Mucosa of stomach (tissue), 1 donor: ENCODE measurements at regions not wholly inside any gene's neighbourhood (a gene's known extent, or its start where the extent isn't known, plus 50 kb on each side); places are given as distances from the start of the nearest gene placed in this dataset.

Experiments used
- H3K27me3 ChIP-seq: one replicate; pipeline ENCODE4 v1.7.0; 2013; ENCODE audit warnings: mild to moderate bottlenecking, low read length; ENCODE audit not compliant: control insufficient read depth, insufficient read depth
- H3K36me3 ChIP-seq: one replicate; pipeline ENCODE4 v1.7.0; 2013; ENCODE audit warnings: low read length; ENCODE audit not compliant: control insufficient read depth, insufficient read depth
- H3K4me1 ChIP-seq: one replicate; pipeline ENCODE4 v1.7.0; 2013; ENCODE audit warnings: mild to moderate bottlenecking, low read length; ENCODE audit not compliant: control insufficient read depth, insufficient read depth
- H3K4me3 ChIP-seq: one replicate; pipeline ENCODE4 v1.7.0; 2013; ENCODE audit warnings: low read length
- H3K9ac ChIP-seq: one replicate; pipeline ENCODE4 v1.7.0; 2013; ENCODE audit warnings: mild to moderate bottlenecking, low read length, moderate library complexity
- H3K9me3 ChIP-seq: one replicate; pipeline ENCODE4 v1.7.0; 2013; ENCODE audit warnings: mild to moderate bottlenecking, low read length, moderate library complexity; ENCODE audit not compliant: control insufficient read depth
- donor health status: Pancreatic carcinoma.

DNA sequence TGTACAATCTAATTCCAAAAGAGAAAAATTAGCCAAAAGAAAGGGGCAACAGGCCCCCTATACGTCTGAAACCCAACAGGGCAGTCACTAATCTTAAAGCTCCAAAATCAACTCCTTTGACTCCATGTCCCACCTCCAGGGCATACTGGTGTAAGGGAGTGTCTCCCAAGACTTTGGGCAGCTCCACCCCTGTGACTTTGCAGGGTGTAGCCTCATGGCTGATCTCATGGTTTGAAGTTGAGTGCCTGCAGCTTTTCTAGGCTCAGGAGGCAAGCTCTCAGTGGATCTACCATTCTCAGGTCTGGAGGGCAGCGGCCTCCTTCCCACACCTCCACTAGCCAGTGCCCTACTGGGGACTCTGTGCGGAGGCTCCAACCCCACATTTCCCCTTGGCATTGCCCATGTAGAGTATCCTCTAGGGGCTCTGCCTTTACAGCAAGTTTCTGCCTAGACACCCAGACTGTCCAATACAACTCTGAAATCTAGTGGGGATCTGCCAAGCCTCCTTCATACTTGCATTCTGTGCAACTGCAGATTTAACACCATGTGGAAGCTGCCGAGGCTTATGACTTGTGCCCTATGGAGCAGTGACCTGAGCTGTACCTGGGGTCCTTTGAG lies 94.5 kb downstream of the TRIM29 start:
- no peak overlapping the region for H3K4me3 ChIP-seq
- no peaks in the 10 kb centered on the region for H3K36me3 ChIP-seq
- no peaks in the 10 kb centered on the region for H3K27me3 ChIP-seq
- no peak overlapping the region for H3K9ac ChIP-seq
- no peaks in the 10 kb centered on the region for H3K4me1 ChIP-seq
- no peaks in the 10 kb centered on the region for H3K9me3 ChIP-seq

DNA sequence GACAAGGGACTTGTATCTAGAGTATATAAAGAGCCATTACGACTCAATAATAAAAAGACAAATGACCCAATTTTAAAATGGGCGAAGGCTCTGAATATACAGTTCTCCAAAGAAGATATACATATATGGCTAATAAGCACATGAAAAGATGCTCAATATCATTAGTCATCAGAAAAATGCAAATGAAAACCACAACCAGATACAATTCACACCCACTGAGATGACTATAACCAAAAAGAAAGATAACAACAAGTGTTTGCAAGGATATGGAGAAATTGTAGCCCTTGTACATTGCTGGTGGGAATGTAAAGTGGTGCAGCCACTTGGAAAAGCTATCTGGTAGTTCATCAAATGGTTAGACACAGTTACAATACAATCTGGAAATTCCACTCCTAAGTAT lies 96.3 kb downstream of the TRIM29 start:
- no peaks in the 10 kb centered on the region for H3K36me3 ChIP-seq
- H3K9me3 ChIP-seq, result no peaks in the 10 kb centered on the region

DNA sequence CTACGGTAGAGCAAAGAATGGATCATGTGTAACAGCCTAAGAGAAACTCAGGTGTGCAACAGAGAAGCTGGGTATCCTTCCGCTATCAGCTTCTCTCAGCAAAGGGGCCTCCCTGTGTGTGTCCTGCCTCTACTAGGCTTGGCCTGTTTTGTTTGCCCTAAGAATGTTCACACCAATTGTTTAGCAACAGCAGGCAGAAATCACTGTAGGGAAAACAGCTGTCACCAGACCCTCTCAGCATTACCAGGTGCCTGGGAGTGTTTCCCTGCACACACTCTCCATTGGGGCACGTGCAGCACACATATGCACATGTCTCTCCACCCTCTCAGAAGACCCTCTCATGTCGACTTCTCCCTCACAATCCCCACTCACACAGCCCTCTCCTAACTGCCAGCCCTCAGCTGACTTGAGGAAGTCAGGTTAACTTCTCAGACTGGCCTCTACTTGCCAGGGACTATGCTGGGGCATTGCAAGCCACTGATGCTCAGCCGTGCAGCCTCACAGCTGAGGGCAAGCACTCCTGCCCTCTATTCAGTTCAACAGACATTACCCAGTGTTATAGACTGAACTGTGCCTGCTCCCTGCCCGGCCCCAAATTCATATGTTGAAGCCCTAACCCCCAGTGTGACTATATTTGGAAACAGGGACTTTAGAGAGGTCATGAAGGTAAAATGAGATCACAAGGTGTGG lies 97.6 kb downstream of the TRIM29 start:
- Histone ChIP-seq H3K4me3 (no peak overlapping the region), H3K4me1 (no peaks in the 10 kb centered on the region), H3K27me3 (no peaks in the 10 kb centered on the region), H3K9me3 (no peaks in the 10 kb centered on the region), H3K9ac (no peak overlapping the region), H3K36me3 (no peaks in the 10 kb centered on the region)

More for the DNA sequence above, 96.3 kb downstream of the TRIM29 start:
- no peak overlapping the region for H3K4me3 ChIP-seq
- no peak overlapping the region for H3K9ac ChIP-seq
- H3K4me1 ChIP-seq, result no peaks in the 10 kb centered on the region
- H3K27me3 ChIP-seq, result no peaks in the 10 kb centered on the region

DNA sequence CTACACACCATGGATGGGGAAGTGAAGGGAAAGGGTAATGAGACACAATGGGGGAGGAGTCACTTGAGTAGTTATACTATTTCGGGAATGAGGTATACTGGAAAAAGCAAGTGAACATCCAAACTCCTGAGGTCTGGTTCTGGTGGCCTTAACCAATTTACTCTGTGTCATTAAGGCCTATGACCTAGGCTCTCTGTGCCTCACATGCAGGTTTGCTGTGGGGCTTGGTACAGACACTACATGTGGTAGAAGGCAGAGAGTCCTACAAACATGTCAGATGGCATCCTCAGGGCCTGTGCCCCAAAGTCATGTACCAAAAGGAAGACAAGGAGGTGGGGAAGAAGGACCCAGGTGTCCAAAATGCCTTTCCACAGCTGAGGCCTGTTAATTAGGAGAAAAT lies 98.9 kb downstream of the TRIM29 start:
- Histone ChIP-seq H3K36me3 (no peaks in the 10 kb centered on the region), H3K4me1 (no peaks in the 10 kb centered on the region), H3K27me3 (no peaks in the 10 kb centered on the region), H3K9ac (no peak overlapping the region), H3K4me3 (no peak overlapping the region), H3K9me3 (no peaks in the 10 kb centered on the region)

DNA sequence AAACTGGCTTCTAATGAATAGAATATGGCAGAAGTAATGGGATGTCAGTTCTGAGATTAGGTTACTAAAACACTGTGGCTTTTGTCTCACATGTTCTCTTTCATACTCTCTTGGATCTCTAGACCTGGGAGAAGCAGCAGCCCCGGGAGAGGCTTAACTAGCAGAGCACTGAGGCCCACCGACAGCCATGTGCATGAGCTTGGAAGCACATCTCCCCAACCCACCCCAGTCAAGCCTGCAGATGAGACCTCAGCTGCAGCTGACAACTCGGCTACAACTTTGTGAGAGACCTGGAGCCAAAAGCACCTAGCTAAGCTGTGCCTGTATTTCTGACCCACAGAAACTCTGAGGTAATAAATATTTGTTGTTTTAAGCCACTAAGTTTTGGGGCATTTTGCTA lies 100.8 kb downstream of the TRIM29 start:
- no peak overlapping the region for H3K4me3 ChIP-seq
- H3K4me1 ChIP-seq, result no peaks in the 10 kb centered on the region
- no peaks in the 10 kb centered on the region for H3K9me3 ChIP-seq
- no peak overlapping the region for H3K9ac ChIP-seq
- H3K27me3 ChIP-seq, result no peaks in the 10 kb centered on the region
- no peaks in the 10 kb centered on the region for H3K36me3 ChIP-seq

DNA sequence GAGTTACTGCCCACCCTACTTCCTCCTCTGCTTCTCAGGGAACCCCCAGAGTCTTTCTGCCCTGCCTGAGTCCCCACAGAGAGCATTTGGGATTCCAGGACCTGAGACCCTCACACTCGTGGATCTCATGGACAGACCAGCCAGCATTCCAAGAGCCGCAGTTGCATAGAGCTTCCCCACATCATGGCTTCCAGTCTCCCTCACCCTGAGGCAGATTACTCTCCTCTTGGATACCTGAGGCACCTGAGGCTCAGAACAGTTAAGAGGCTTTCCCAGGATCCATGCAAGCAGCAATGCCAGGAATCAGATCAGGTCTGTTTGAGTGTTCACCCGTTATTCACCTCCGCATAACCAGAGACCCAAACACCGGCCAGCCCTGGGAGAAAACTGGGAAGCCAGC lies 102.2 kb downstream of the TRIM29 start:
- Histone ChIP-seq H3K4me3 (no peak overlapping the region), H3K27me3 (no peaks in the 10 kb centered on the region), H3K36me3 (no peaks in the 10 kb centered on the region), H3K9ac (no peak overlapping the region), H3K4me1 (no peaks in the 10 kb centered on the region), H3K9me3 (no peaks in the 10 kb centered on the region)

DNA sequence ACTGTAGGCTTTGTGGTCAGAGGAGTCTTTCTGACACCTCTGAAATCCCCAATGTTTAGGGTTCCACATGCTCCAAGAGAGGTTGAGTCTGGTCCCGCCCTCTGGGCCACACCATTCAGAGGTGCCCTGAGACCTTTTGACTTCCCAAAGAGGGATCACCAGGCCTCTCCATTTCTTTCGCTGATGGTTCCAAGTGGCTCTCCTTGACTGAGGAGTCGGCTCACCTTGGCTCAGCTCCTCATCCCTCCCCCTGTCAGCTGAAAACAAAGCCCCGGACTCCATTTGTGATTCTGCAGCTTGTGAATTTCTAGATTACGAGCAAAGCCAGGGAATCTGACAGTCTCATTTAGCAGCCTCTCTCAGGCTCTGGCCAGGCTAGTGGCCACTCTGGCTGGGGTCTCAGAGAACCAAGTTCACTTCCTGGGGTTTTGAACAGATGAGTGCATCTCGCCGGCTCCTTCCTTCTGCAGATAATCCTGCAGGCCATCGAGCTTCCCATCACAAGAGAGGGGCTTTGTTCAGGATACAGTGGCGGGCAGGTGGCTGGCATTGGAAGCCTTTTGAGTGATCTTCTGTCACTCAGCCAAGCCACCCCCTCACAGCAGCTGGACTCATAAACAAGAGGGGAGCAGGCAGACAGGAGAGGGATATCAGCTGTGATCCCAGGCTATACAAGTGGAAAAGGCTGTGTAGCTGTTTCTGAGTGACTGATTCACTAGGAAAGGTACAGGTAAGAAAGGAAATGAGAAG lies 102.9 kb downstream of the TRIM29 start:
- Histone ChIP-seq H3K9ac (no peak overlapping the region), H3K36me3 (no peaks in the 10 kb centered on the region)

DNA sequence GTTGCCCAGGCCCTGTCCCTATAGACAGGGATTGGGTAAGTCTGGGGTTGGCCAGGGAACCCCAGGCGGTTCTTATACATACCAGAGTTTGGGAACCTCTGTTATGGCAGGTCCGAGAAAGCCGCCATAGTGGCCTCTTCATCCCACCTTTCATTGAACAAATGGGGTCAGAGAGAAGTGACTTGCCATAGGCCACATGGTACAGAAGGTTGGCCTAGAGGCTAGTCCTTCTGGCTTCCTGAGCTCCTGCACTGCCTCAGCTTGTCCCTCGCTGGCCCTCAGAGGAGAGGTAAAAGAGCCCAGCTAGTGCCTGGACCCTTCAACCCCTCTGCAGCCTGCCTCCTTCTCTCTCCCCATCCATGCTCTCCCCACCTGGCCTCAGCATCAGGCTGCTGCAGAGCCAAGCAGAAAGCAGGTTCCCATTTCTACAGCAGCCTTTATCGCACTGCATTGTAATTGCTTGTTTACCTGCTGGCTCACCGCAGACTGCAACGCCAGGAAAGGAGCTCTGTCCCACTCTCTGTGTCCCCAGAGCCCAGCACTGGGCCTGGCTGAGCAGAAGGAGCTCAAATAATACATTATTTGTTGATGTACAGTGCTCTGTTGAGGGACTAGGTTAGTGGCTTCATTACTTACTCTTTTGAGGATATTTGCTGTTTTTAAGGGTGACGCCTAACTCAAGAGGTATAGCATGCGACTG lies 103.6 kb downstream of the TRIM29 start:
- H3K36me3 ChIP-seq, result no peaks in the 10 kb centered on the region
- no peaks in the 10 kb centered on the region for H3K4me1 ChIP-seq
- H3K27me3 ChIP-seq, result no peaks in the 10 kb centered on the region
- H3K9ac ChIP-seq, result no peak overlapping the region
- no peak overlapping the region for H3K4me3 ChIP-seq
- no peaks in the 10 kb centered on the region for H3K9me3 ChIP-seq

More for the DNA sequence above, 102.9 kb downstream of the TRIM29 start:
- H3K9me3 ChIP-seq, result no peaks in the 10 kb centered on the region
- no peak overlapping the region for H3K4me3 ChIP-seq
- H3K27me3 ChIP-seq, result no peaks in the 10 kb centered on the region
- H3K4me1 ChIP-seq, result no peaks in the 10 kb centered on the region

DNA sequence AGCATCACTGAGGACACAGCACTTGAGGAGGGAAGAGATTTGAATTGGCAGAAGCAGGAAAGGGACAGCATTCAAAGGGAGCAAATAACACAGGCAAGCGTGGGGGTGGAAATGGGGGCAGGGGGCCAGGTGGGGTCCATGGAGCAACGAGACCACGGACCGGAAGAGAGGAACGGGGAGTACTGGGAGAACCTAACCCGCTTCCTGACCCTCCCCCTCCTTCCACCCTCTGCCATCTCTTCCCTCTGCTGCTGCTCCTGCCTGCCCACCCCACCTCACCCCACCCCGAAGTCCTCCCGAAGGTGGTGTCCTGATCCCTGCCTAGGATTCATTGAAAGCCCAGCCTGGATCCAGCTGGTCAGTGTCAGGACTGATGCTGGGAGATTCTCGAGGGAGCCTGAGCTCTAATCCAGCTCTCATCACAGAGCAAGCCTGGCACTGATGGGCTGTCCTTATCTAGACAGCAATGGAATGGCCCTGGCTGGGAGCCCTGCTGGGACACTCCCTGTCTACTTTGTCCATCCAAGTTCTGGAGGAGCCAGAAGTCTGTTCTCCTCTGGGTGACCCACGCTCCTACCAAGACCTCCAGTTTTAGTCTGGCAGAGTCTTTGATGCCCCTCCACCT lies 105.0 kb downstream of the TRIM29 start:
- no peaks in the 10 kb centered on the region for H3K4me1 ChIP-seq
- no peaks in the 10 kb centered on the region for H3K9me3 ChIP-seq
- H3K4me3 ChIP-seq, result no peak overlapping the region
- no peak overlapping the region for H3K9ac ChIP-seq
- H3K36me3 ChIP-seq, result no peaks in the 10 kb centered on the region
- H3K27me3 ChIP-seq, result no peaks in the 10 kb centered on the region

DNA sequence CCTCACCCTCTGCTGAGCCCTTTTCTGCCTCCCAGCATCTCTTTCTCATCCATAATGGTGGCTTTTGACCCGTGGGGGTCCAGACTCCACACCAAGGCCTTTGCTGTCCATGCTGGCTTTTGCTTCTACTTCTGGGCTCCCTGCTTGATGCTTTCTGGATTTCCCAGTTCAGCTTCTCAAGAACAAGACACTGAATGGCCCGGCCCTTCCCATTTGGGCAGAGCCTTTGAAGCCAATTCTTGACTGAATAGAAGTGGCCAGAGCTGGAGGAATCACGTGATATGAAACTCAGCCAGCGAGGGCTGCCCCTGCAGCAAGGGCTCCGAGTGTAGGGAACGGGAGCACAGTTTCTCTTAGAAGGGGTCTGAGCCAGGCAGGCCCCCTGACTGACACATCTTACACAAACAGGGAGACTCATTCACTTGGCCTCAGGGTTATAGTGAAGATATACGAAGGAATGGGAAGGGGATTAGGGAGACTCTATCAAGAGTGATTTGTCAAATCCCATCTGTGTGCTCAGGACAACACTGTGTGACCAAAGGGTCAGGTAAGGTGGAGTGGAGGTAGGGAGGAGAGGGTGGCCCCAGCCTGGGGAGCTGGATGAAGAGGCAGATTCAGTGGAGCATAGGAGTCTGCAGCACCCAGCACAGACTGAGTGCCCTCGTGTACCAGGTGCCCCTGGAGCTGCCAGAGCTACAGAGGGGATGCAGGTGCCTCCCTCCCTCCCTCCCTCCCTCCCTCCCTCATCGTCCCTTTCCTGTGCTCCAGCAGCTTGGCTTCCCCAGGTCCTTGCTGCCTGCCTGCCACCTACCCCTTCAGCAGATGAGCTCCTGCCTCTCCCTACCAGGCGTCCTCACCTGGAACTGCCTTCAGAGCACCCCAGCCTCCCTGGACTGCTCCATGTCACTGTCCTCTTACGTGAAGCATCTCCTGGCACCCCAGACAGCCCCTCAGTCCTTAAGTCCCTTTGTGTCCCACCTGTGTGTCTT lies 106.0 kb downstream of the TRIM29 start:
- H3K9me3 ChIP-seq, result no peaks in the 10 kb centered on the region
- no peaks in the 10 kb centered on the region for H3K36me3 ChIP-seq
- H3K4me3 ChIP-seq, result no peak overlapping the region
- no peaks in the 10 kb centered on the region for H3K4me1 ChIP-seq
- no peak overlapping the region for H3K9ac ChIP-seq
- no peaks in the 10 kb centered on the region for H3K27me3 ChIP-seq

DNA sequence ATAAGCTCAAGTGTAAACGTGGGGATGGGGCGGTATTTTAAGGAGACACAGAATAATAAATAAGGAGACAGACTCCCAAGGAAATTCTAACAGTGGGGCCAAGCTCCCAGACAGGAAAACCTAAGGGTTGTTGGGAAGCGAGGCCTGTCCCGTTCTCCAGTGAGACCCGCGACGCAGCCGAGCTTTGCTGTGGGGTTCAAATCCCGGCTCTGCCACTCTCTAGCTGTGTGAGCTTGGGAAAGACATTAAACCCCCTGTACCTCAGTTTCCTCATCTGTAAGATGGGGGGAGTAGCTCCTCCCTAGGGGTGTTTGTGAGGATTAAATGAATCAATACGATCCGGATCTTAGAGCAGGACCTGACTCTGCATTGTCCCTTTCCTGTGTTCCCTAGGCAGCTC lies 106.8 kb downstream of the TRIM29 start:
- Histone ChIP-seq H3K4me3 (no peak overlapping the region), H3K27me3 (no peaks in the 10 kb centered on the region), H3K4me1 (no peaks in the 10 kb centered on the region), H3K36me3 (no peaks in the 10 kb centered on the region), H3K9me3 (no peaks in the 10 kb centered on the region), H3K9ac (no peak overlapping the region)
